ENCODE measurements at regions not wholly inside any gene's neighbourhood (a gene's known extent, or its start where the extent isn't known, plus 50 kb on each side); places are given as distances from the start of the nearest gene placed in this dataset.

DNA sequence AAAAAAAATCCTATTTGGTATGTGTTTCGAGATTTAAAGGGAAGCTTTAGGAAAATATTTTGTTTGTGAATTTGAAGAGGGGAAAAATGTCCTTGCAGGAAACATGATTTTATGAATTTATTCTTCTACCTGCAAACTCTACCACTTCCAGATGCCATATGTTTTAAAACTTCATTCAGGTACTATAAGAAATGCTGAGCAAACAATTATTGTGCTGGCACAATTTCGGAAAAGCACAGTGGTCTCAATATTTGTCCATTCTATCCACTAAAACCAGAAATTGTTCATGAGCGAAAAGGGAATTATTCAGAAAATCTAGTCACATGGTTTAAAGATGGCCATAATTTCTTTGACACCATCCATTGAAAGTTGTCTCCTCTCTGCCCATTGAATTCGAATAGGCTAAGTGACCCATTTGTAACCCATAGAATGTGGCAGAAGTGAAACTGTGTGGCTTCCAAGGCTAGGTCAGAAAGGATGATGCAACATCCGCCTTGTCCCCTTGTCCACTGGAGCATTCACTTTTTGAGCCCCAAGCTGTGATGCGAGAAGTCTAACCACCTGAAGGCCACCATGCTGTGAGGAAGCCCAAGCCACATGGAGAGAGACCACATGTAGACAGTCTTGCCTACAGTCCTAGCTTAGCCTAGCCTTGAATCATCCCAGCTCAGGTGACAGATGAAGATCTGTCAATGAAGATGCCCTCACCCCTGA lies 189.8 kb upstream of the PRKCQ start:
- TF ChIP-seq, protein P1, sequence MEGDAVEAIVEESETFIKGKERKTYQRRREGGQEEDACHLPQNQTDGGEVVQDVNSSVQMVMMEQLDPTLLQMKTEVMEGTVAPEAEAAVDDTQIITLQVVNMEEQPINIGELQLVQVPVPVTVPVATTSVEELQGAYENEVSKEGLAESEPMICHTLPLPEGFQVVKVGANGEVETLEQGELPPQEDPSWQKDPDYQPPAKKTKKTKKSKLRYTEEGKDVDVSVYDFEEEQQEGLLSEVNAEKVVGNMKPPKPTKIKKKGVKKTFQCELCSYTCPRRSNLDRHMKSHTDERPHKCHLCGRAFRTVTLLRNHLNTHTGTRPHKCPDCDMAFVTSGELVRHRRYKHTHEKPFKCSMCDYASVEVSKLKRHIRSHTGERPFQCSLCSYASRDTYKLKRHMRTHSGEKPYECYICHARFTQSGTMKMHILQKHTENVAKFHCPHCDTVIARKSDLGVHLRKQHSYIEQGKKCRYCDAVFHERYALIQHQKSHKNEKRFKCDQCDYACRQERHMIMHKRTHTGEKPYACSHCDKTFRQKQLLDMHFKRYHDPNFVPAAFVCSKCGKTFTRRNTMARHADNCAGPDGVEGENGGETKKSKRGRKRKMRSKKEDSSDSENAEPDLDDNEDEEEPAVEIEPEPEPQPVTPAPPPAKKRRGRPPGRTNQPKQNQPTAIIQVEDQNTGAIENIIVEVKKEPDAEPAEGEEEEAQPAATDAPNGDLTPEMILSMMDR (IDR thresholded peaks at IDR 0.05), result no peak
- no peak for TF ChIP-seq POLR2A (IDR thresholded peaks at IDR 0.05)

Data from esophagus squamous epithelium (tissue), 4 donors.